ENCODE measurements at regions not wholly inside any gene's neighbourhood (a gene's known extent, or its start where the extent isn't known, plus 50 kb on each side); places are given as distances from the start of the nearest gene placed in this dataset.

- Histone ChIP-seq H3K36me3 (no peaks in the 10 kb centered on the region), H3K4me3 (no peak overlapping the region), H3K27me3 (ENCODE audit: low read depth) (no peaks in the 10 kb centered on the region), H3K4me1 (peaks cover 15% of the 10 kb centered on the region), H3K27ac (replicated peaks) (no peak overlapping the region), H3K9me3 (replicated peaks) (no peaks in the 10 kb centered on the region)
- intact Hi-C loops (cut with micrococcal nuclease) = no loop called here
- no peak for TF ChIP-seq CTCF (IDR thresholded peaks at IDR 0.05; ENCODE audit: borderline replicate concordance)
- no peak for DNase-seq
These were observed 69.3 kb upstream of the HK2 start for GRCh38 chr2:74764429-74765272.

GRCh38 chr2:74766780-74767179, 67.1 kb upstream of the HK2 start:
- no peaks in the 10 kb centered on the region for H3K27me3 ChIP-seq (ENCODE audit: low read depth)
- intact Hi-C loops (cut with micrococcal nuclease) = no loop called here
- H3K9me3 ChIP-seq (replicated peaks) = no peaks in the 10 kb centered on the region
- H3K4me3 ChIP-seq = no peak overlapping the region
- no peaks in the 10 kb centered on the region for H3K36me3 ChIP-seq
- no peak for DNase-seq
- H3K4me1 ChIP-seq = peaks cover 15% of the 10 kb centered on the region
- H3K27ac ChIP-seq (replicated peaks) = no peak overlapping the region
- TF ChIP-seq CTCF (IDR thresholded peaks at IDR 0.05; ENCODE audit: borderline replicate concordance) = no peak

GRCh38 chr2:74767618-74768017, 66.3 kb upstream of the HK2 start:
- TF ChIP-seq CTCF (IDR thresholded peaks at IDR 0.05; ENCODE audit: borderline replicate concordance) = no peak
- intact Hi-C loops (cut with micrococcal nuclease) = no loop called here
- no peak overlapping the region for H3K4me3 ChIP-seq
- no peaks in the 10 kb centered on the region for H3K9me3 ChIP-seq (replicated peaks)
- H3K27me3 ChIP-seq (ENCODE audit: low read depth) = no peaks in the 10 kb centered on the region
- no peaks in the 10 kb centered on the region for H3K36me3 ChIP-seq
- H3K27ac ChIP-seq (replicated peaks) = no peak overlapping the region
- no peak for DNase-seq
- H3K4me1 ChIP-seq = peaks cover 15% of the 10 kb centered on the region

GRCh38 chr2:74768401-74768914, 65.5 kb upstream of the HK2 start:
- TF ChIP-seq CTCF (IDR thresholded peaks at IDR 0.05; ENCODE audit: borderline replicate concordance) = no peak
- intact Hi-C loops (cut with micrococcal nuclease) = no loop called here
- H3K27me3 ChIP-seq (ENCODE audit: low read depth) = no peaks in the 10 kb centered on the region
- peak overlapping the region; percentile 16 for H3K27ac ChIP-seq (replicated peaks)
- peaks cover 15% of the 10 kb centered on the region for H3K4me1 ChIP-seq
- H3K9me3 ChIP-seq (replicated peaks) = no peaks in the 10 kb centered on the region
- H3K36me3 ChIP-seq = no peaks in the 10 kb centered on the region
- no peak for DNase-seq
- no peak overlapping the region for H3K4me3 ChIP-seq

- TF ChIP-seq CTCF (IDR thresholded peaks at IDR 0.05; ENCODE audit: borderline replicate concordance) = no peak
- no peak overlapping the region for H3K4me3 ChIP-seq
- intact Hi-C loops (cut with micrococcal nuclease) = no loop called here
- DNase-seq = no peak
- no peaks in the 10 kb centered on the region for H3K9me3 ChIP-seq (replicated peaks)
- H3K27me3 ChIP-seq (ENCODE audit: low read depth) = no peaks in the 10 kb centered on the region
- H3K36me3 ChIP-seq = no peaks in the 10 kb centered on the region
- H3K4me1 ChIP-seq = peaks cover 15% of the 10 kb centered on the region
- no peak overlapping the region for H3K27ac ChIP-seq (replicated peaks)
These were observed 61.9 kb upstream of the HK2 start for GRCh38 chr2:74772046-74772445.
